ENCODE measurements at regions not wholly inside any gene's neighbourhood (a gene's known extent, or its start where the extent isn't known, plus 50 kb on each side); places are given as distances from the start of the nearest gene placed in this dataset.

GRCh38 chr4:125704726-125705125 lies 390.0 kb downstream of the FAT4 start:
- DNase-seq = no peak

GRCh38 chr4:125705681-125706080 lies 390.9 kb downstream of the FAT4 start:
- no peak for DNase-seq

GRCh38 chr4:125707397-125707796 lies 392.6 kb downstream of the FAT4 start:
- no peak for DNase-seq

GRCh38 chr4:125710766-125711165 lies 396.0 kb downstream of the FAT4 start:
- DNase-seq = no peak

GRCh38 chr4:125714049-125714448 lies 399.3 kb downstream of the FAT4 start:
- no peak for DNase-seq

GRCh38 chr4:125714845-125715244 lies 400.1 kb downstream of the FAT4 start:
- DNase-seq = no peak

- DNase-seq = no peak
Measured at GRCh38 chr4:125719987-125720386, 405.2 kb downstream of the FAT4 start.

- no peak for DNase-seq
Measured at GRCh38 chr4:125722009-125722408, 407.3 kb downstream of the FAT4 start.

GRCh38 chr4:125725957-125726525 lies 411.3 kb downstream of the FAT4 start:
- no peak for DNase-seq

GRCh38 chr4:125727931-125728330 lies 413.2 kb downstream of the FAT4 start:
- no peak for DNase-seq

GRCh38 chr4:125728568-125728967 lies 413.8 kb downstream of the FAT4 start:
- no peak for DNase-seq

- no peak for DNase-seq
Measured at GRCh38 chr4:125729171-125729570, 414.4 kb downstream of the FAT4 start.

GRCh38 chr4:125732632-125733031 lies 417.9 kb downstream of the FAT4 start:
- DNase-seq = no peak

- no peak for DNase-seq
Measured at GRCh38 chr4:125734504-125734903, 419.7 kb downstream of the FAT4 start.

- no peak for DNase-seq
Measured at GRCh38 chr4:125735102-125735501, 420.3 kb downstream of the FAT4 start.

- no peak for DNase-seq
Measured at GRCh38 chr4:125736057-125736456, 421.3 kb downstream of the FAT4 start.

- DNase-seq = no peak
Measured at GRCh38 chr4:125739760-125740159, 425.0 kb downstream of the FAT4 start.

- no peak for DNase-seq
Measured at GRCh38 chr4:125741825-125742452, 427.2 kb downstream of the FAT4 start.

GRCh38 chr4:125744891-125745364 lies 430.2 kb downstream of the FAT4 start:
- no peak for DNase-seq

- DNase-seq = no peak
Measured at GRCh38 chr4:125749354-125749753, 434.6 kb downstream of the FAT4 start.

GRCh38 chr4:125750399-125750798 lies 435.6 kb downstream of the FAT4 start:
- no peak for DNase-seq

GRCh38 chr4:125750828-125751466 lies 436.2 kb downstream of the FAT4 start:
- no peak for DNase-seq

GRCh38 chr4:125758438-125758837 lies 443.7 kb downstream of the FAT4 start:
- DNase-seq = no peak

GRCh38 chr4:125760201-125760819 lies 445.6 kb downstream of the FAT4 start:
- no peak for DNase-seq
